ENCODE measurements at regions not wholly inside any gene's neighbourhood (a gene's known extent, or its start where the extent isn't known, plus 50 kb on each side); places are given as distances from the start of the nearest gene placed in this dataset.
"Not testable (repeated sequence)": the region's sequence is repeated elsewhere in the genome, so short reads cannot be mapped to it uniquely, and the experiment has no call there.

GRCh38 chr13:78540058-78540457 lies 63.3 kb downstream of the POU4F1 start:
- DNase-seq, result no peak
- Mint-ChIP-seq H3K27ac (no peak overlapping the region), H3K4me1 (no peaks in the 10 kb centered on the region), H3K27me3 (no peaks in the 10 kb centered on the region), H3K9me3 (ENCODE audit: insufficient read depth) (no peaks in the 10 kb centered on the region), H3K4me3 (no peak overlapping the region)
- no peak overlapping the region for H2AFZ ChIP-seq (ENCODE audit: insufficient read depth, low read depth, low read length, poor library complexity, severe bottlenecking)
- peaks cover 0 to 3% (median 0%) of the 10 kb centered on the region in 3 donors for H3K9me3 ChIP-seq (ENCODE audit: control extremely low read depth in 1 of 3, control insufficient read depth in 2 of 3, insufficient read depth in 1 of 3, low read length in 2 of 3)
- no peak overlapping the region for H3K27ac ChIP-seq (ENCODE audit: low read length in 2 of 2)
- no CpG with 5 or more reads among the region's 2 CpGs for WGBS (ENCODE audit: insufficient coverage)
- CTCF ChIA-PET, result no interaction called here
- POLR2A ChIA-PET, result no interaction called here
- no peak overlapping the region for H3K4me2 ChIP-seq (replicated peaks; ENCODE audit: low read depth, low read length, poor library complexity, severe bottlenecking)
- H3K4me1 ChIP-seq (ENCODE audit: control insufficient read depth in 2 of 2, insufficient read depth in 2 of 2, low read length in 2 of 2), result no peaks in the 10 kb centered on the region
- H3K27me3 ChIP-seq (replicated peaks in 1 of 4; ENCODE audit: control extremely low read depth in 1 of 4, control insufficient read depth in 3 of 4, insufficient read depth in 4 of 4, low read length in 3 of 4), result peaks cover 0 to 4% (median 0%) of the 10 kb centered on the region in 4 experiments
- no peaks in the 10 kb centered on the region for H3K36me3 ChIP-seq (replicated peaks in 1 of 2; ENCODE audit: control extremely low read depth in 1 of 2, control insufficient read depth in 1 of 2, extremely low read depth in 1 of 2, insufficient read depth in 2 of 2, low read length in 1 of 2)
- intact Hi-C loops (cut with micrococcal nuclease), result no loop called here
- no peaks in the 10 kb centered on the region for H4K20me1 ChIP-seq (ENCODE audit: control insufficient read depth, insufficient read depth, low read length, poor library complexity, severe bottlenecking)
- no peak for ATAC-seq (ENCODE audit: low read depth)
- TF ChIP-seq EZH2 (IDR thresholded peaks at IDR 0.05; ENCODE audit: borderline replicate concordance, insufficient read depth, low read depth, low read length, poor library complexity, severe bottlenecking) (no peak), CTCF (IDR thresholded peaks at IDR 0.05) (no peak)
- no peaks in the 10 kb centered on the region for H3K79me2 ChIP-seq (ENCODE audit: control insufficient read depth, insufficient read depth, low read length)
- H3K4me3 ChIP-seq (ENCODE audit: control extremely low read depth in 1 of 5, extremely low read depth in 1 of 5, insufficient read depth in 1 of 5, low read depth in 2 of 5, low read length in 4 of 5), result no peak overlapping the region
- H3K9ac ChIP-seq (ENCODE audit: low read length), result no peak overlapping the region

GRCh38 chr13:78526044-78526443 lies 77.3 kb downstream of the POU4F1 start:
- POLR2A ChIA-PET, CTCF ChIA-PET: not testable (repeated sequence)

More at GRCh38 chr13:78526044-78526443, 77.3 kb downstream of the POU4F1 start:
- H3K27ac Mint-ChIP-seq; H3K79me2 ChIP-seq (ENCODE audit: control insufficient read depth, insufficient read depth, low read length); H3K27me3 ChIP-seq (replicated peaks in 1 of 4; ENCODE audit: control extremely low read depth in 1 of 4, control insufficient read depth in 3 of 4, insufficient read depth in 4 of 4, low read length in 3 of 4); H3K4me1 Mint-ChIP-seq; H3K4me1 ChIP-seq (ENCODE audit: control insufficient read depth in 2 of 2, insufficient read depth in 2 of 2, low read length in 2 of 2); H4K20me1 ChIP-seq (ENCODE audit: control insufficient read depth, insufficient read depth, low read length, poor library complexity, severe bottlenecking); H3K27me3 Mint-ChIP-seq; H2AFZ ChIP-seq (ENCODE audit: insufficient read depth, low read depth, low read length, poor library complexity, severe bottlenecking); H3K27ac ChIP-seq (ENCODE audit: low read length in 2 of 2); H3K36me3 ChIP-seq (replicated peaks in 1 of 2; ENCODE audit: control extremely low read depth in 1 of 2, control insufficient read depth in 1 of 2, extremely low read depth in 1 of 2, insufficient read depth in 2 of 2, low read length in 1 of 2); H3K9me3 Mint-ChIP-seq (ENCODE audit: insufficient read depth); DNase-seq; H3K4me3 ChIP-seq (ENCODE audit: control extremely low read depth in 1 of 5, extremely low read depth in 1 of 5, insufficient read depth in 1 of 5, low read depth in 2 of 5, low read length in 4 of 5); H3K4me3 Mint-ChIP-seq; H3K9me3 ChIP-seq (ENCODE audit: control extremely low read depth in 1 of 3, control insufficient read depth in 2 of 3, insufficient read depth in 1 of 3, low read length in 2 of 3); H3K9ac ChIP-seq (ENCODE audit: low read length); ATAC-seq (ENCODE audit: low read depth); intact Hi-C loops (cut with micrococcal nuclease); H3K4me2 ChIP-seq (replicated peaks; ENCODE audit: low read depth, low read length, poor library complexity, severe bottlenecking): not testable (repeated sequence)
- 87% methylated on average over 8 of the region's 8 CpGs for WGBS (ENCODE audit: insufficient coverage)

All from B cell (primary cell).